Hepatocyte (in vitro differentiated cells): ENCODE measurements at regions not wholly inside any gene's neighbourhood (a gene's known extent, or its start where the extent isn't known, plus 50 kb on each side); places are given as distances from the start of the nearest gene placed in this dataset.
A peak's percentile ranks its signal among the peaks of the same experiment; 100 is the strongest.

Experiments
- DNase-seq: peaks from one replicate; pipeline ENCODE4 v3.0.0-alpha.2; 2016; ENCODE audit warnings: low spot score
- H2AFZ ChIP-seq: fragments of 200-600 bp; sonication (generic); 2 replicates; pipeline ENCODE4 v1.6.0; 2016; ENCODE audit warnings: antibody characterized with exemption, mild to moderate bottlenecking
- H3K27ac ChIP-seq: fragments of 200-600 bp; sonication (generic); 2 replicates; pipeline ENCODE4 v1.5.1; 2016; ENCODE audit warnings: mild to moderate bottlenecking
- H3K27me3 ChIP-seq: fragments of 200-600 bp; sonication (generic); 2 replicates; pipeline ENCODE4 v1.6.1; 2016
- H3K36me3 ChIP-seq: fragments of 200-600 bp; sonication (generic); replicated peaks from 2 replicates; pipeline ENCODE4 v1.5.1; 2016; ENCODE audit warnings: low read depth; ENCODE audit not compliant: insufficient read depth
- H3K4me1 ChIP-seq: fragments of 200-600 bp; sonication (generic); 2 replicates; pipeline ENCODE4 v1.5.1; 2016; ENCODE audit warnings: mild to moderate bottlenecking, moderate library complexity; ENCODE audit not compliant: insufficient read depth
- H3K4me2 ChIP-seq: fragments of 200-600 bp; sonication (generic); 2 replicates; pipeline ENCODE4 v1.6.0; 2016
- H3K4me3 ChIP-seq: fragments of 200-600 bp; sonication (generic); 2 replicates; pipeline ENCODE4 v1.5.1; 2016; ENCODE audit warnings: mild to moderate bottlenecking
- H3K79me2 ChIP-seq: fragments of 200-600 bp; sonication (generic); 2 replicates; pipeline ENCODE4 v1.6.0; 2017; ENCODE audit warnings: mild to moderate bottlenecking
- H3K9me2 ChIP-seq: fragments of 200-600 bp; sonication (generic); replicated peaks from 2 replicates; pipeline ENCODE4 v1.6.0; 2017; ENCODE audit warnings: mild to moderate bottlenecking; ENCODE audit not compliant: insufficient read depth
- H3K9me3 ChIP-seq: fragments of 200-600 bp; sonication (generic); 2 replicates; pipeline ENCODE4 v1.5.1; 2016; ENCODE audit warnings: low read depth, mild to moderate bottlenecking
- H4K20me1 ChIP-seq: fragments of 200-600 bp; sonication (generic); 2 replicates; pipeline ENCODE4 v1.6.0; 2016; ENCODE audit warnings: mild to moderate bottlenecking; ENCODE audit not compliant: insufficient read depth, poor library complexity, severe bottlenecking
- EZH2 ChIP-seq: fragments of 200-600 bp; sonication (generic); IDR thresholded peaks from 2 replicates; pipeline ENCODE4 v1.6.1; 2016; ENCODE audit warnings: antibody characterized with exemption, mild to moderate bottlenecking, borderline replicate concordance
- EZH2phosphoT487 ChIP-seq: fragments of 200-600 bp; sonication (generic); IDR thresholded peaks from one replicate; pipeline ENCODE4 v1.6.1; 2018; ENCODE audit warnings: antibody characterized with exemption, mild to moderate bottlenecking, low read depth, moderate library complexity; ENCODE audit not compliant: unreplicated experiment, severe bottlenecking
- WGBS: methylation state at CpG from one replicate; pipeline ENCODE4 v1.1.6; 2016; ENCODE audit warnings: low lambda C conversion rate; ENCODE audit errors: missing lambda C conversion rate; 5-methylcytosine and 5-hydroxymethylcytosine counted together
- TF ChIP-seq, protein P1 (sequence below): fragments of 200-600 bp; sonication (generic); IDR thresholded peaks from 2 replicates; pipeline ENCODE4 v1.5.1; 2016; ENCODE audit warnings: antibody characterized with exemption, mild to moderate bottlenecking; ENCODE audit not compliant: poor library complexity

DNA sequence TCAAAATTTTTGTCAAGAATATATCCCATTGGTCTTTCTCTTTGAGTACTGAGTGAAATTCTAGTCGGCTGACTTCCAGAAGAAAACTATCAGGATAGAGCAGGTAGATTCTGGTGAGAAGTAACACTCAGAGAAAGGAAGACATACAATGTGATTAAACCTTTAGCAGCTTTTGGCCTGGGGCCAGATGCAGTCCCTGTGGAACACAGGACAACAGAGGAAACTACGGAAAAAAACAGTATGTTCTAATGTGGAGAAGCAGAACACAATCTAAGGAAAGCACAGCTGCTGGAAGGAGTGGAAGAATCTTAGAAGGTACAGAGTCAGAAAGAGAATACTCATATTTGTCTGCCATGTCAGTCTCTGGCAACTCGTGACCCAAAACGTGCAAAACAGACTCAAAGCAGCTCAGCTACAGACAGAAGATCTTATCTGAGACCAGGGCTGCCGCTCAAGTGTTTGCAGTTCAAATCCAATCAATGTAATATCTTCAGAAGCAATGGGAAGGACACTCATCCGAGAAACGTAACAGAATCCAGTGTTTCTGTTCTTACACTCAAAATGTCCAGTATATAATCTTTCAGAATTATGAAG is 283.8 kb downstream of the MRPL39 start:
- no peak overlapping the region for H2AFZ ChIP-seq
- no peaks in the 10 kb centered on the region for H3K4me1 ChIP-seq
- no peak overlapping the region for H3K4me3 ChIP-seq
- TF ChIP-seq, protein P1, sequence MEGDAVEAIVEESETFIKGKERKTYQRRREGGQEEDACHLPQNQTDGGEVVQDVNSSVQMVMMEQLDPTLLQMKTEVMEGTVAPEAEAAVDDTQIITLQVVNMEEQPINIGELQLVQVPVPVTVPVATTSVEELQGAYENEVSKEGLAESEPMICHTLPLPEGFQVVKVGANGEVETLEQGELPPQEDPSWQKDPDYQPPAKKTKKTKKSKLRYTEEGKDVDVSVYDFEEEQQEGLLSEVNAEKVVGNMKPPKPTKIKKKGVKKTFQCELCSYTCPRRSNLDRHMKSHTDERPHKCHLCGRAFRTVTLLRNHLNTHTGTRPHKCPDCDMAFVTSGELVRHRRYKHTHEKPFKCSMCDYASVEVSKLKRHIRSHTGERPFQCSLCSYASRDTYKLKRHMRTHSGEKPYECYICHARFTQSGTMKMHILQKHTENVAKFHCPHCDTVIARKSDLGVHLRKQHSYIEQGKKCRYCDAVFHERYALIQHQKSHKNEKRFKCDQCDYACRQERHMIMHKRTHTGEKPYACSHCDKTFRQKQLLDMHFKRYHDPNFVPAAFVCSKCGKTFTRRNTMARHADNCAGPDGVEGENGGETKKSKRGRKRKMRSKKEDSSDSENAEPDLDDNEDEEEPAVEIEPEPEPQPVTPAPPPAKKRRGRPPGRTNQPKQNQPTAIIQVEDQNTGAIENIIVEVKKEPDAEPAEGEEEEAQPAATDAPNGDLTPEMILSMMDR = no peak
- TF ChIP-seq EZH2 = no peak
- no peak for TF ChIP-seq EZH2phosphoT487
- H4K20me1 ChIP-seq = no peaks in the 10 kb centered on the region
- H3K79me2 ChIP-seq = no peaks in the 10 kb centered on the region
- H3K27me3 ChIP-seq = no peaks in the 10 kb centered on the region
- no peaks in the 10 kb centered on the region for H3K9me2 ChIP-seq
- H3K27ac ChIP-seq = no peak overlapping the region
- no peak for DNase-seq
- H3K4me2 ChIP-seq = no peak overlapping the region
- 62% methylated on average over 7 of the region's 7 CpGs for WGBS
- H3K9me3 ChIP-seq = no peaks in the 10 kb centered on the region
- H3K36me3 ChIP-seq = no peaks in the 10 kb centered on the region

DNA sequence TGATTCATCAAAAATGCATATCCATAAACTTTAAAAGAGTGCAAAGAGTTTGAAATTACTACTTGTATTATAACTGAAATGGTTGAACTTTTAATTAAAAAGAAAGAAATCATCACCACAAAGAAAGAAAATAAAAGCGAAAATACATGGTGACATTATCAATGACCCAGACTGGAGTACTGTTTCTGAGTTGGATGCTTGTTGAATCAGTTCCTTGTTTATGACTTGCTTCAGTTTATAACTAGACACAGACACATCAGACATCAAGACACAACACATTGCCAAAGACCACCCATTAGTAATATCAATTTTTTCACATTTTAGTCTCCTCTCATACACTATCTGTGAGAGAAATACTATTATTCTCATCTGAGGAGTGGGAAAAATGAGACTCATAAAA is 293.0 kb downstream of the MRPL39 start:
- 71% methylated on average over 1 of the region's 1 CpG for WGBS
- no peaks in the 10 kb centered on the region for H3K4me1 ChIP-seq
- H4K20me1 ChIP-seq = no peaks in the 10 kb centered on the region
- H3K4me2 ChIP-seq = no peak overlapping the region
- TF ChIP-seq EZH2 (no peak), EZH2phosphoT487 (no peak)
- TF ChIP-seq, protein P1 = no peak
- no peaks in the 10 kb centered on the region for H3K36me3 ChIP-seq
- peaks cover 3% of the 10 kb centered on the region for H3K9me3 ChIP-seq
- no peaks in the 10 kb centered on the region for H3K27me3 ChIP-seq
- no peaks in the 10 kb centered on the region for H3K79me2 ChIP-seq
- H3K9me2 ChIP-seq = no peaks in the 10 kb centered on the region
- DNase-seq = no peak
- H2AFZ ChIP-seq = no peak overlapping the region
- H3K4me3 ChIP-seq = no peak overlapping the region
- no peak overlapping the region for H3K27ac ChIP-seq

DNA sequence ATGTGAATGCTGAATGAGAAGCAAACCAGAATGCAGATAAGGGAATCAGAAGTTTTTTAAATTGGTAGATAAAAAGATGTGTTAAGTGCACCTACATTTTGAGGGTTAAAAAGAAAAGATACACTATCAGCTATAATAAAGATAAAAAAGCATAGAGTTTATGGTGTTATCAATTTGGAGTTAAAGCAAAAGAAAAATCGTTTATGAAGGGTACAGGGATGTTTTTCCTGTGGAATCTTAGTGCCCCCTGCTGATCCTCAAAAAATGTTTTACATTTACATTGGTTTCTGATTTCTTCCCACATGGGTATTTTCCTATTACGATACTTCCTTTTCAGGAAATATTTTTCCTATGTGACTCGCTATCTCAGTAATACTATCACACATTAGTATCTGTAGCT is 293.5 kb downstream of the MRPL39 start:
- Histone ChIP-seq H3K27ac (no peak overlapping the region), H3K4me1 (no peaks in the 10 kb centered on the region), H3K36me3 (no peaks in the 10 kb centered on the region), H3K9me3 (peaks cover 3% of the 10 kb centered on the region), H3K4me2 (peak overlapping the region; percentile 12), H2AFZ (no peak overlapping the region), H4K20me1 (no peaks in the 10 kb centered on the region), H3K27me3 (no peaks in the 10 kb centered on the region), H3K4me3 (no peak overlapping the region), H3K9me2 (no peaks in the 10 kb centered on the region), H3K79me2 (no peaks in the 10 kb centered on the region)
- TF ChIP-seq, protein P1 = peak; percentile 38
- TF ChIP-seq EZH2 = no peak
- TF ChIP-seq EZH2phosphoT487 = no peak
- DNase-seq = no peak
- WGBS = 51% methylated on average over 3 of the region's 3 CpGs
